GM21367 (cell line): ENCODE measurements at regions not wholly inside any gene's neighbourhood (a gene's known extent, or its start where the extent isn't known, plus 50 kb on each side); places are given as distances from the start of the nearest gene placed in this dataset.

Experiments used
- ATAC-seq: cut with Tn5 transposase; IDR thresholded peaks from one replicate; pipeline ENCODE4 v1.9.1; 2021; ENCODE audit not compliant: unreplicated experiment

GRCh38 chr2:146944601-146945000 lies 900.2 kb upstream of the ACVR2A start:
- ATAC-seq = no peak

GRCh38 chr2:146939991-146940685 lies 904.7 kb upstream of the ACVR2A start:
- ATAC-seq = no peak

GRCh38 chr2:146934921-146935320 lies 909.9 kb upstream of the ACVR2A start:
- ATAC-seq = no peak

GRCh38 chr2:146931109-146931508 lies 913.7 kb upstream of the ACVR2A start:
- peak; percentile 76 for ATAC-seq

- no peak for ATAC-seq
Observed at GRCh38 chr2:146927080-146927711, 917.6 kb upstream of the ACVR2A start.

- ATAC-seq = no peak
Observed at GRCh38 chr2:146918280-146918679, 926.5 kb upstream of the ACVR2A start.

GRCh38 chr2:146917431-146918042 lies 927.3 kb upstream of the ACVR2A start:
- no peak for ATAC-seq

GRCh38 chr2:146916914-146917313 lies 927.9 kb upstream of the ACVR2A start:
- no peak for ATAC-seq

GRCh38 chr2:146913476-146913875 lies 931.4 kb upstream of the ACVR2A start:
- no peak for ATAC-seq

GRCh38 chr2:146912536-146912935 lies 932.3 kb upstream of the ACVR2A start:
- ATAC-seq = no peak

GRCh38 chr2:146908776-146909175 lies 936.1 kb upstream of the ACVR2A start:
- ATAC-seq = no peak

- no peak for ATAC-seq
Observed at GRCh38 chr2:146898083-146898482, 946.7 kb upstream of the ACVR2A start.

GRCh38 chr2:146894514-146894913 lies 950.3 kb upstream of the ACVR2A start:
- no peak for ATAC-seq

GRCh38 chr2:146893500-146894041 lies 951.3 kb upstream of the ACVR2A start:
- ATAC-seq = no peak

- no peak for ATAC-seq
Observed at GRCh38 chr2:146890491-146890890, 954.3 kb upstream of the ACVR2A start.

GRCh38 chr2:146879882-146880281 lies 964.9 kb upstream of the ACVR2A start:
- no peak for ATAC-seq

- ATAC-seq = no peak
Observed at GRCh38 chr2:146874260-146874658, 970.6 kb upstream of the ACVR2A start.

GRCh38 chr2:146873646-146874259 lies 971.1 kb upstream of the ACVR2A start:
- ATAC-seq = no peak

GRCh38 chr2:146873056-146873455 lies 971.8 kb upstream of the ACVR2A start:
- no peak for ATAC-seq

- no peak for ATAC-seq
Observed at GRCh38 chr2:146870691-146871090, 974.1 kb upstream of the ACVR2A start.

GRCh38 chr2:146869328-146869727 lies 975.5 kb upstream of the ACVR2A start:
- no peak for ATAC-seq

GRCh38 chr2:146868051-146868450 lies 976.8 kb upstream of the ACVR2A start:
- no peak for ATAC-seq
